Ovary (tissue), 3 donors: ENCODE measurements at regions not wholly inside any gene's neighbourhood (a gene's known extent, or its start where the extent isn't known, plus 50 kb on each side); places are given as distances from the start of the nearest gene placed in this dataset.

Experiments used
- CTCF ChIP-seq, 3 donors: fragments of 450-650 bp in 2 of 3; fragments of 200-600 bp in 1 of 3; IDR thresholded peaks; one replicate each; pipeline versions ENCODE4 v1.5.1 to v1.8.0; 2016 to 2022; ENCODE audit warnings: antibody characterized with exemption in 3 of 3, mild to moderate bottlenecking in 1 of 3
- EP300 ChIP-seq: sonication (generic); formaldehyde crosslinking; IDR thresholded peaks from one replicate; pipeline ENCODE4 v1.6.1; 2017; ENCODE audit warnings: antibody characterized with exemption
- POLR2A ChIP-seq: fragments of 450-650 bp; IDR thresholded peaks from one replicate; pipeline ENCODE4 v1.6.1; 2017; ENCODE audit warnings: antibody characterized with exemption, mild to moderate bottlenecking, moderate library complexity
- donor health status: DM: no; HTN: no; CAD: no.

GRCh38 chr9:86636519-86636918 lies 282.3 kb upstream of the TUT7 start:
- TF ChIP-seq CTCF (IDR thresholded peaks at IDR 0.05) (no peak), POLR2A (no peak), EP300 (no peak)
